COLO829 (cell line): ENCODE measurements at regions not wholly inside any gene's neighbourhood (a gene's known extent, or its start where the extent isn't known, plus 50 kb on each side); places are given as distances from the start of the nearest gene placed in this dataset.
"Not testable (repeated sequence)": the region's sequence is repeated elsewhere in the genome, so short reads cannot be mapped to it uniquely, and the experiment has no call there.

Source experiments
- DNase-seq: peaks from one replicate; pipeline ENCODE4 v3.0.0; 2012; ENCODE audit warnings: low spot score

DNA sequence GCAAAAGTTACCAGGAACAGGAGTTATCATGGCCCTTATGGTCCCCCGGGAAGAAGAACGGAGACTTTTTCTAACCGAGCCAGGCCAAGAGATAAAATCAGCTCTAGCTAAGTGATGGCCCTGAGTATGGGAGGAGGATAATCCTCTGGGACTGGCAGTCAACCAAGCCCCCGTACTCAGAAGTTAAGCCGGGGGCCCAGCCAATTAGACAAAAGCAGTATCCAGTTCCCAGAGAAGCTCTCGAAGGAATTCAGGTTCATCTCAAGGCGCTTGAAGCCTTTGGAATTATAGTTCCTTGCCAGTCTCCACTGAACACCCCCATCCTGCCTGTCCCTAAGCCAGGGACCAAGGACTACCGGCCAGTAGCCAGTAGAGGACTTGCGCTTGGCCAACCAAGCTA, 365.3 kb upstream of the TCF4 start:
- no peak for DNase-seq

DNA sequence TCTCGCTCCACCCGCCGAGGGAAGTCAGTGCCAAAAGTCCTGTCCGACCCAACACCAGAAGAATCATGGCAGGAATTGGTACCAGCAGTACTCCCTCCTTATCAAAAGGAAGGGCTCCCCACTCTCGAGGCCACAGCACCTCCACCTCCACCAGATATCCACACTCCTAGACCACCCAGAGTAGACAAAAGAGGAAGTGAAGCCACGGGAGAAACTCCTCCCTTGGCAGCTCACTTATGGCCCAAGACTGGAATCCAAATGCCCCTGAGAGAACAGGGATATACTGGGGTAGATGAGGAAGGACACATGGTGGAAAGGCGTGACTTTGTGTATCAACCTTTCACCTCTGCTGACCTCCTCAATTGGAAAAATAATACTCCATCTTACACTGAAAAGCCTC, 363.7 kb upstream of the TCF4 start:
- not testable (repeated sequence) for DNase-seq

DNA sequence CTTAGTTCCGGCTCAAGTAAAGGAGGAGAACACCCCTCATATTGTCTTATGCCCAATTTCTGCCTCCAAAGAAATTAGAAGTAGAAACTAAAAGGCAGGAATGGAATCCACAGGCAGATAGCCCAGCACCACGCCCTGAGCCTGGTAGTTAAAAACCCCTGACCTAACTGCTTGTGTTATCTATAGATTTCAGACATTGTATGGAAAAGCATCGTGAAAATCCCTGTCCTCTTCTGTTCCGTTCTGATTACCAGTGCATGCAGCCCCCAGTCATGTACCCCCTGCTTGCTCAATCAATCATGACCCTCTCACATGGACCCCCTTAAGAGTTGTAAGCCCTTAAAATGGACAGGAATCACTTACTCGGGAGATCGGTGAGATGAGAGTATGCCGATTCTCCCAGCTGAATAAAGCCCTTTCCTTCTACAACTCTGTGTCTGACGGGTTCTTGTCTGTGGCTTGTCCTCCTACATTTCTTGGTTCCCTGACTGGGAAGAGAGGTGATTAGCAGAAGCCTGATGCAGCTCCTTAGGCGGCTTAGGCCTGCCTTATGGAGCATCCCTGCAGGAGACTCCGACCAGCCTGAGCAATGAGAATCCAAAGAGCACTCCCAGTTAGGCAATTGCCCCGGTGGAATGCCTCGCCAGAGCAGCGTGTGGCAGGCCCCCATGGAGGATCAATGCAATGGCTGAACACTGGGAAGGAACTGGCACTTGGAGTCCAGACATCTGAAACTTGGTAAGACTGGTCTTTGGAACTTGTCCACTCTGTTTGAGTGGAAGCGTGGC, 362.6 kb upstream of the TCF4 start:
- no peak for DNase-seq

DNA sequence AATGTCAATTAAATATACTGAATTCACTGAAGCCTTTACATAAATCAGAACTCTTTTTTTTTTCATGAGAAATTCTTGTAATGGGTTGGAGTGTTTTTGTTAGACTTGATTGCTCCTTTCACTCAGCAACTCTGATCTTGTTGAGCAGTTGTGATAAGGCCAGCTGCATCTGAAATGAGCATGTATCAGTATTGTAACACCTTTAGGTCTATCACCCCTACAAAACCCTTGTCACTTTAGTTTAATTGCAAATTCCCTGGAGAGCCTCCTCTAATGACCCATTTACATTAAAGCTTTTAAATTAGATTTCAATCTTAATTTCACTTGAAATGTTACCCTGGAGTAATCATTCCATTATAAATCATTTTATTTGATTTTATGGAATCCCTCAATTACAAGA, 346.8 kb upstream of the TCF4 start:
- DNase-seq = no peak

DNA sequence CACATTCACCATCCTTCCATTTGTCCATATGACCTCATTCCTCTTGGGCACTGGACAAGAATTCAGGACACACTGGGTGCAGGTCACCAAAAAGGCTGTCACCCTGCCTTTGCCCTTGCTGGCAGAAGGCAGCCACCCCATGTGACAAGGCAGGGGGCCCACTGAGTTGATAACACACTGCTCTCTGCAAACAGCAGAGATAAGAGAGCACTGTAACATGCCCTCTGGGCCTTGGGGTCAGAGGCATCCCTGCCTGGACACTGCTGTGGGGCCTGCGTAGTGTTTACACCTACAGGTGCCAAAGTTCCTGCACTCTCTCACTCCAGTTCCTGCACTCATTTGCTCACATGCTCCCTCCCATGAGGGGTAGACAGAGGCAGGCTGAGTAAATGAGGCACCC, 344.7 kb upstream of the TCF4 start:
- no peak for DNase-seq

DNA sequence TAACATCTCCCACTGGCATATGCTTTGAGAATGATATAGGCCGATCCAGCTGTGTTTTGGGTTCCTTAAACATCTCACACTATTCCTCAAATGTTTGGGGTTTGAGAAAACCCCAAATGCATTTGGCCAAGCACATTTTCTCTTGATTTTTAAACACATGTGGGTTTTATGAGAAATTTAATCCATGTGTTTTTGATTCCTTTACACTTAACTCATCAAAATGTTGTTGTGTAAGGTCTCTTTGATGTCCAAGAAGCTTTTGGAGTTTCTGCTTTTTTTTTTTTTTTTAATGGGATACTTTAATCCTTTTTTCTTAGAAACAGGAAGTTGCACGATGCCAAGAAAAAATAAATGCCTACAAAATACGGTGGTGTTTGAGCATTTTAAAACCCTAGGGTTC, 339.8 kb upstream of the TCF4 start:
- DNase-seq = no peak

DNA sequence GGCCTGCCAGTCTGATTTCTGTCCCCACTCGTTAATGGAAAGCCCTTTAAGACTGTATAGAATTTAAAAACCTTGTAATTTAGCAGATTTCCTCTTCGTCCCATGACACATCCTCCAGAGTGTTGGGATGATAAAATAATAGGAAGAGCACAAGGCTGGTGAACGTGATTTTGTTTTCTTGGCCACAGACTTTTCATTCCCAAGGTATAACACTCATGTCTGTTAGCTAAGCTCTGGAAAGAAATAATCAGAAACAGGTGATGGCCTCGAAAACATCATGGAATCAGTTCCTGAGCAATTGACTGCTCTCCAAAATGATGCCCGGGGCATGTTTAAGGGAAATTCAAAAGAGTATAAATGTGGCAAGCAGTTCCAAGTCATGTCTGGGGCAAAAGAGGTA, 337.8 kb upstream of the TCF4 start:
- no peak for DNase-seq

DNA sequence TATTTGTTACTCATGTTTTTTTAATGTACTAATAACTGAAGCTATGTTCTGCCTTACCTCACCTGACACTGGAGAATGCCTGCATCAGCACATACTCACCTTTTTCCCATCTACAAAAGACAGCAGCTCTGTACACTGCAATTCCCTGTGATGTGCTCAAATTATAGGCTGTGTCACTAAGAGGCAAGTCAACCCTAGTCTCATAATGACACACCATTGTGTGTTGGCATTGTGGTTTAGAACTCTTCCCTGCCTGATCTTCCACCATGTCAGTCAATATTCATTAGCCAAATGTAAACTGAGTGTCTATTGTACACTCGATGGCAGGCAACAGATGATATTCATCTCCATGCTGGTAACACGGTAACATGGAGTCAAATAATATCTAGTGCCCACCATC, 332.1 kb upstream of the TCF4 start:
- DNase-seq = no peak

DNA sequence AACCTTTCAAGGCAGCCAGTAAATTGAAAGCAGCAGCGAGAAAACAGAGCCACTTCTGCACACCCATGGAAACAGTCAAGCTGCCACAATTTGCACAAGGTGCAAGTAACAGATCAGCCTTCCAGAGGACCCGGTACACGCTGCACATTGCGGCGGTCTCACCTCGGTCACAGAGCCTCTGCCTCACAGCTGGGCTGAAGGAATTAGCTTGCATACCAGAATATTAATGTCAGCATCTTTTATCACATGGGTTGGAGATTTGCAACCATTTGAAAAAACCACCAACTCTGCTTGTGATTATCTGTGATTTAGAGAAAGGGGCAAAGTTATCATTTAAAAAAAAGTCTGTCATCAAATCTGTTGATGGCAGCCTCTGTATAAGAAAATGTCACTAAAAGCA, 330.5 kb upstream of the TCF4 start:
- no peak for DNase-seq

DNA sequence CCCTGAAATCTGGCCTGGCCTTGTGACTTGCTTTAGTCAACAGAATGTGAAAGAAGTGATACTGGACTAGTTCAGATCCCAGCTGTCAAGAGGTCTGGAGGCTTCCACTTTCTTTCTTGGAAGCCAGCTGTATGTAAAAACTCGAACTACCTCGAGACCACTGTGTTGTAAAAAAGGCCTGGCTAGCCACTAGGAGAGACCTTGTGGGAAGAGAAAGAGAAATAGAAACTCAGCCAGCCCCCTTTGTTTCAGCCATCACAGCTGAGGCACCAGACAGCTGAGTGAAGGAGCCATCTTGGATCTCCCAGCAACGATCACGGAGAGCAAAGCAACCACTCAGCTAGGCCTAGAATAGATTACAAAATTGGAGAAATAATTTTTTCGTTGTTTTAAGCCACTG, 324.9 kb upstream of the TCF4 start:
- DNase-seq = no peak

DNA sequence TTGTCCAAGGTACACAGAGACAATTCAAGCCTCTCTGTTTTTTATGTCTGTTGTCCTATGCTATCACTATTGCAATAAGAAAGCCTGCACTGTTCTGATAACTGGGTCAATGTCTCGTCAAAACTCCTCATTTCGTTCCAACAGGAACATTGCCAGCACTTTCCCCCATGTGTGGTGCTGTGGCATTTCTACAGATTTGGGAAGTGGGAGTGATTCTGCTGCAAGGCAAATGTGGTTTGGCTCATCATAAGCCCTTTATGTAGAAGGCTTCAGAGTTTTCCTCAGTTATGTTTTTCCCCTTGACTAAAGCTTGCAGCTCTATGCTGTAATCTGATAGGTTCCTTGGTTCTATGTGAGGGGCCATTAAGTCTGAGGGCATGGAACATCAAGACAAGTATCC, 324.1 kb upstream of the TCF4 start:
- no peak for DNase-seq

DNA sequence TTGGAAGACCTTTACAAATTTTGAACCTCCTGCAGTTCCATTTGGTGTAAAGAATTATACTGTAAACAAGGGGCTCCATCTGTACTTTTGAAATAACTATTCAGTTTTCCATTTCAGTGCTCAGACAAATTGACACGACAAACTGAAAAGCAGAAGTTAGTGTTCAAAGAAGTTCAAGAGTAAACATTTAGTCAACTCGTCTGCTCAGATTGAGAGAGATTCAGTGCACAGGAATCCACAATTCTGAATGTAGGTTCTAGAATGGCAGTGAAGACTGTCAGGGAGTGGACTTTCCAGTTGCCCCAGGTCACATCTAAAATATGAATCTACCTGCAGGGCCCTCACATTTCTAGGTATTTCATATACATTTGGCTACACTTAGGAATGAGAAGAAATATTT, 322.3 kb upstream of the TCF4 start:
- DNase-seq = no peak

DNA sequence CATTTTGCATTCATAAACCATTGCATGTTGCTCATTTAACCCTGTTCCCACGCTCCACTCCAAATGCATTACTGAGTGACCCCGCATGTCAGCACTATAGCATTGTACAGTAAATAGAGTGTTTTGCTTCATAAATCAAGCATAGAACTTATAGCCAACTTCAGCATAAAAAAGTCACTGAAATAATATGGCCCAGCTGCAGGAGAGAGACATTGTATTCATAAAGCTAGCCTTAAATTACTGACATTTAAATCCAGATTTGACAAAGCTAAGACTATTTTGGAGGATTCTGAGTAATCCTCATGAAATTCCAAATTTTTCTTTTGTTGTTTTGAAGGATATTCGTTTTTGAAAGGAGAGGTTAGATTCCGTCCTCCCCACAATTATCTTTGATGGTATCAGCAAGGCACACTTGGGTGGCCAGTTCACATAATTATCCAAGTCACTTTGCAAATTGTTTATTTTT, 320.9 kb upstream of the TCF4 start:
- DNase-seq = no peak

DNA sequence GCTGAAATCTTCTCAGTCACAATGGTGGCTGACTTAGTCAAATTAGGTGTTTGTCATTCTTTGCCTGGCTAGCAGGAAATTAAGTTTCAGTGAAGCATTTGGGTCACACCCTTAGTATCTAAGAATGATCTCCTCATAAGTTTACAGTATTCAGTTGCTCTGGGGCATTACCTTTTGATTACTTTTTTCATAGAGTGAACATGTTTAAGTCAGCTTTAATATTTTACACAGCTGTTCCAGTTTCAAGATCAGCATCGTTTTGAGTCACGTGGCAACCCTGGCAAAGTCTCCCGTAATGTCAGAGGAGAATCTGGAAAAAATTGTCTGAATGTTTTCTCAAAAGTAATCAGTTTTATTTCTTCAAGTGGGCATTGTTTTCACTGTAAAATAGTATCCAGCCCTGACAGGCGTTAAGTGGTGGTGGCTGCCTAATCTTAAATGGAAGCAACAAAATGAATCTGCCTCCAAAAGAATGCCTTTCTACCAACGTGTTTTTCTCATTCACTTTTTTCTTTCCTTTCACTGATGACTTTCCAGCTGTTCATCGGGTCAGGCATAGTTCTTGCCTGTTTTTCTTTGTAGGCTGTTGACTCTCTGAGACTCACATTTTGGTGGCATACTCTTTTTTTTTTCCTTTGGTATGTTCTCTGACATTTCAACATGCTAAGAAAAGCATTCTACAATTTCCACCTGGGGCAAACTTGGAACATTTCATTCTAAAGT, 319.6 kb upstream of the TCF4 start:
- DNase-seq = no peak

DNA sequence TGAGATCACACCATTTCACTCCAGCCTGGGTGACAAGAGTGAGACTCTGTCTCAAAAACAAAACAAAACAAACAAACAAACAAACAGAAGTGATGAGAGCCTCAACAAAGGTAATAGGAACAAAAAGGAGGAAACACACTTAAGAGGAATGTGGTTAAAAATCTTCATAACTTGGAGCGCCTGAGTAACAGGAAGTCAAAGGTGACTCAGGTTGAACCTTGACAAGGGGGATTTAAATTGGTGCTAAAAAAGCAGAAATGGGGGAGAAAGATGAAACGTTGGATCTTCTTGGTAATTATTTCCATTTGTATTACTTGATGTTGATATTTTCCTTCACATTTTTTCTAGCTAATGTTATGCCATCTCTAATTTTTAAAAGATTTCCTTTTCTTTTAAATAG, 318.5 kb upstream of the TCF4 start:
- DNase-seq = no peak

DNA sequence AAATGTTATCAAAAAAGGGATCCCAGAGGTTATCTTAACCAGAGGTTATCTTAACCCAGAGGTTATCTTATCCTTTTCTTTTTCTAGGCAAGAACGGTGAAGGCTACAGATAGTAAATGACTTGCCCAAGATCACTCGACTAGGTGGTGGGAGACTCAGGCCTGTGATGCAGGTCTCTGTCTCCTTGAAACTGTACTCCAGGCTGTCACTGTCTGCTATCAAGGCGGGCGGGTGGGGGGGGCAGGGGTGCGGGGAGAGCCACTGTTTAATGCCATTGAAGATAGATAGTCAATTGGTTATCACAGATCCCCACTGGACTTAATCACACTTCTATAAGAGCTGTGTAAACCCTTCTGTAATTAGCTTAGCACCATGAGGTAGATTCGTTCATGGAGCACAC, 315.9 kb upstream of the TCF4 start:
- no peak for DNase-seq

DNA sequence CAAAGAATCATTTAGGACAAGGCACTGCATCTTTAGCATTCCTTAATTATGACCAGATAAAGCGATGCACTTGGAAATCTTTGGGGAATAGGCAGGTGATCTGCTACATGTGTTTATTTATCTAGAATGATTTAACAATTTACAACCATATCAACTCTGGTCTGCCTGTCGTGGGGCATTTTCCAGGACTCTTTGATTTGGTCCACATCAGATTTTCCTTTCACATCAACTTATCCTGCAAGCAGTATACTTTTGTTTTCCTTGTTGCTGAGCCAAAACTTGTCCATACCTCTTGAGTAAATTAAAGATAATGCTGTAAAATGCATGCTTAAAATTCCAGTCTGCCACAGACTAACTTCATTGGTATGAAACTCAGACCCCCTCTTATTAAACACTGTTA, 312.4 kb upstream of the TCF4 start:
- DNase-seq = no peak

DNA sequence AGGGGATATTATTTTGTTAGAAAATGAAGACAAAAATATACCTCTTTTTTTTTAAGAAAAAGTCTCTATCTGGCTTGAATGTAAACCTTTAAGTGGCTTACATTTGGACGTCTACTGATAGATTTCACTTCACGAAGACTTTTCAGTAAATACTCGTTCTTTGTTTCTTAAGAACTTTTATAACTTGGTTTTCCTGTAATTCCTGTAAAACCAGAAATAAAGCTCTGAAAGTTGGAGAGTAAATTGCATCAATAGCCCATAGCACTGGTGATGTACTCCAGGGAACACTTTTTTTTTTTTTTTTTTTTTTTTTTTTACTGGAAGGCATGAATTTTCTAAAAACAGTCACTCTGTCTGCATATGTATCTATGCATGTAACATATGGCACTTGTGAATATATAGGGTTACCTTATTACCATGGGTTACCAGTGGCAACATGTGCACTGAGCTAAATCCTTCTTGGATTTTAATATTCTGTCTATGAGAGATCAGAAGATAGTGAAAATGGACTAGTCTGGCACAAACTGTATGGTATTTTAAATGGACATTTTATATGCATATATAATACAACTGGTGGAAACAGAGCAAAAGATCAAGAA, 309.2 kb upstream of the TCF4 start:
- no peak for DNase-seq

DNA sequence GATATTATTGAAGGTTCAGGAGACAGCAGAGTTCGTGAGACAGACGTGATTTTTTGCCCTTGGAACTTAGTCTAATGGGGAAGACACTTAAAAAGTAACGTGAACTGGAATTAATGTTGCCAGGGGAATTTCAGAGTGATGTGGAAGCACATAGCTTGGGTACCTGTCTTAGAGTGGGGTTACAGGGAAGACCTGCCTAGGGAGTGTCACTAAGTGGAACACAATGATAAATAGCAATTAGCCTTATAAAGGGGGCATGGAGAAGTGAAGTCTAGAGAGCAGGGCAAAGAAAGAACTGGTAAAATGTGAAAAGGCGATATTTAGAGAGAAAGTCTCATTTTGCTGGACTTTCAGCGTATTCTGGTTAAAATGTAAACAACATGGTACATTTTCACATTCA, 306.0 kb upstream of the TCF4 start:
- no peak for DNase-seq

DNA sequence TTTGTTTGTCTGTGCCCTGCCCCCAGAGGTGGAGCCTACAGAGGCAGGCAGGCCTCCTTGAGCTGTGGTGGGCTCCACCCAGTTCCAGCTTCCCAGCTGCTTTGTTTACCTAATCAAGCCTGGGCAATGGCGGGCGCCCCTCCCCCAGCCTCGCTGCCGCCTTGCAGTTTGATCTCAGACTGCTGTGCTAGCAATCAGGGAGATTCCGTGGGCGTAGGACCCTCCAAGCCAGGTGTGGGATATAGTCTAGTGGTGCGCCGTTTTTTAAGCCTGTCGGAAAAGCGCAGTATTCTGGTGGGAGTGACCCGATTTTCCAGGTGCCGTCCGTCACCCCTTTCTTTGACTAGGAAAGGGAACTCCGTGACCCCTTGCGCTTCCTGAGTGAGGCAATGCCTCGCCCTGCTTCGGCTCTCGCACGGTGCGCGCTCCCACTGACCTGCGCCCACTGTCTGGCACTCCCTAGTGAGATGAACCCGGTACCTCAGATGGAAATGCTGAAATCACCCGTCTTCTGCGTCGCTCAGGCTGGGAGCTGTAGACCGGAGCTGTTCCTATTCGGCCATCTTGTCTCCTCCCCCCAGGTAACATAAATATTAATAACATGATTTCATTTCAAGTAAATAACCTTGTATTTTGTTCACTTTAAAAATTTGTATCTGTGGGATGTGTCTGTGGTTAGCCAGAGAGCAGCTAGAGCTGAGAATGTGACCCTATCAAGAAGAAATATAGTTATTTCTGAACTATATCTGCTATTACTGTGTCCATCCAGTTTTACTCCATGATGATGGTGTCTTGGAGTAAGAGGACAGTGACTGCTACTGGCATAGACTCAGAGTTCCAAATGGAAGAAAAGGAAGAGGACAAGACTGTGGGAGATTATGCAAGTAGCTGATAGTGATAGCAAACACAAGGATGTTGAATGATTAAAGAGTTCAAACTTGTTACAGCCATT, 305.1 kb upstream of the TCF4 start:
- not testable (repeated sequence) for DNase-seq

DNA sequence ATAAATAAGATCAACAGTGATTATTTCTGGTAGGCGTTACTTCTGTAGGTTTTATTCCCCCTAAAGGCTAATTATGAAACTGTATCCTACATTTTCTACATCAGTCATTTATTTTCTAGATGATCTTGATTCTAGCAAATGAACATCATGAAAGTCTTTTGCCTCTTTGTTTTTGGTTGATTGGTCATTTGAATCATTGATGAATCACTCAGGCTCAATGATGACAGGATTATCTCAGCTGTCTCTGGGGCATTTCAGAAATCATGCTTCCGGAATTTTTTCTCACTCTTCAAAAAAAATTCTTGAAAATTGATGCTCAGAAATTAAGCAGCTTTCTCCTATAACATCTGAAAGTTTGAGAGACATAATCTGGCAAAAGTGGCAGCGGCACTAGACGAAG, 298.9 kb upstream of the TCF4 start:
- no peak for DNase-seq

DNA sequence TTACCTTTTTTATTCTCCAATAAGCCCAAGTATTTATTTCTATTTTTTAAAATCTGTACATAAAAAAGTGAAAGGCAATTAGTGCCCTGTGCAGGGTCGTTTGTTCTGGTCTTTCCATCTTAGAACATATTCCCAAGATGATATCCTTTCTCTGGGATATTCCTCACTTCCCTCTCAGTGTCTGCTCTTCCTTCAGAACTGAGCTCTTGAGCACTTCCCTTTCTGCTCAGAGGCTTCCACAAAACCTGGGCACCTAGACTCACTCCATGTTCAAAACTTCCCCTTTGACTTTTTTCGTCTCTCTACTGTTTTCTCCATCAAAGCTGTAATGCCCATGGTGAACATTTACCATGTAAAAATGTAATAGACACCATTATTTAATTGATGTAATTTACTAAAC, 296.5 kb upstream of the TCF4 start:
- no peak for DNase-seq
